Activated CD8-positive, alpha-beta memory T cell treated with anti-CD3 and anti-CD28 coated beads for 4 hours (primary cell): ENCODE measurements at regions not wholly inside any gene's neighbourhood (a gene's known extent, or its start where the extent isn't known, plus 50 kb on each side); places are given as distances from the start of the nearest gene placed in this dataset.
A peak's percentile ranks its signal among the peaks of the same experiment; 100 is the strongest.
"Not testable (repeated sequence)": the region's sequence is repeated elsewhere in the genome, so short reads cannot be mapped to it uniquely, and the experiment has no call there.

Experiments used
- DNase-seq, 2 donors: peaks; one replicate each; pipeline ENCODE4 v3.0.0-alpha.2; 2020; ENCODE audit warnings: low read depth in 2 of 2

DNA sequence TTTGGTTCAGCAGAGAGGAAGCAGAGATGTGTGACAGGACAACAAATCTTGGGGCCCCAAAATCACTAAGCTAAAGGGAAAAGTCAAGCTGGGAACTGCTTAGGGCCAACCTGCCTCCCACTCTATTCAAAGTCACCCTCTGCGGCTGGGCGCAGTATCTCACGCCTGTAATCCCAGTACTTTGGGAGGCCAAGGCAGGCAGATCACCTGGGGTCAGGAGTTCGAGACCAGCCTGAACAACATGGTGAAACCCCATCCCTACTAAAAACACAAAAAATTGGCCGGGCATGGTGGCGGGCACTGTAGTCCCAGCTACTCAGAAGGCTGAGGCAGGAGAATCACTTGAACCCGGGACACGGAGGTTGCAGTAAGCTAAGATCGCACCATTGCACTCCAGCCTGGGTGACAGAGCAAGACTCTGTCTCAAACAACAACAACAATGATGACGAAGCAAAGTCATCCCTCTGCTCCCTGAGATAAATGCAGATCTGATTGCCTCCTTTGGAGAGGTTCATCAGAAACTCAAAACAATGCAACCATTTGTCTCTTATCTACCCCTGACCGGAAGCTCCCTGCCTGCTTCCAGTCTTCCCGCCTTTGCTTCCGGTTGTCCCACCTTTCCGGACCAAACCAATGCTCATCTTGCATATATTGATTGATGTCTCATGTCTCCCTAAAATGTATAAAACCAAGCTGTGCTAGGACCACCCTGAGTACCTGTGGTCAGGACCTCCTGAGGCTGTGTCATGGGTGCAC lies 136.4 kb upstream of the AFDN start:
- DNase-seq, result not testable (repeated sequence)

DNA sequence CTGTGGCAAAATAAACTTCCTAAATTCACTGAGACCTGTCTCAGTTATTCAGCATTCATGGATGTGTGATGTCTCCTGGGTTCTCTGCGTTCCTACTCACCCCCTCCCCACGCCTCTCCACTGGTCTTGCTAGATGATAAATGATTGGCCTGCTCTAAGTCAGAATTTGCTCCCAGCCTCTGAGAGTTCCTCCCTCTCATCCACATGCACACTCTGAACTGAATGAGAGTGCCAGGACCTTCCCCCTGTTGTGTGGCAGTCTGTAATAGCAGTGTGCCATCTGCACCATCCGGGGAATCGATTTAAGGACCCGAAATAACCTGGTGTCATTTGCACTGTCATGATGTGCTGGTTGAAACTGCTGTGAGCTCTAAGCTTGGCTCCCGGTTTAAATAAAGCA lies 135.8 kb upstream of the AFDN start:
- DNase-seq, result no peak

DNA sequence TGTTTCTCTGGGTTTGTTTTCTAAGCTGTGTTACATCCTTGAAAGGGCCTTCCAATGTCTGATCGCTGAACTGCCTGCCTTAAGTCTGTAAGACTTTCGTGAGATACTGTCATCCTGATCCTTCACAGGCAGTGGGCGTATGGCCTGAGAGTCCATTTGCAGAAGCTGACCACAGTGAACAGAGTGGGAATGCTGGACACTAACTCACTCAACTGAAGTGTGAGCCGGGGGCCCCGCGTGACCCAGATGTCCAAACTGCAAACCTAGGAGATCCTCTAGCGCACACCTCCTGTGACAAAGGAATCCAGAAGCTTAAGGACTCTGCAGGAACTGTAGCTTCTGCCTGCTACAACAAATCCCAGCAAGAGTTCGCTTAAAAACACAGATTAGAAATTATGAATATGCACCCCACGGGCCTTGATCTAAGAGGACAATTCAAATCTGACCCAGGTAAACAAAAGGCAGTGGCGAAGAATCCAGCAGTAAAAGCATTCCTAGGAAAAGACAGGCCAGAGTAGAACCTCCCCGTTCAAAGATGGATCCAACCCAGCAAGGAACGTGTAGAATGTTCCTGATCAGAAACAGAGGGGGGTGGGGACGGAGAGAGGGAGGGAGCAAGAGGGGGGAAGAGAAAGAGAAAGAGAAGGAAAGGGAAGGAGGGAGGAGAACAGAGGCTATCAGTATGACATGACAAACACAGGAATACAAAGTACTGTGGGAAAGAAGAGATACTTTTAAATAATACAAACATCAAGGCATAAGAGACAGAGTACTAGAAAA lies 135.0 kb upstream of the AFDN start:
- DNase-seq, result no peak

DNA sequence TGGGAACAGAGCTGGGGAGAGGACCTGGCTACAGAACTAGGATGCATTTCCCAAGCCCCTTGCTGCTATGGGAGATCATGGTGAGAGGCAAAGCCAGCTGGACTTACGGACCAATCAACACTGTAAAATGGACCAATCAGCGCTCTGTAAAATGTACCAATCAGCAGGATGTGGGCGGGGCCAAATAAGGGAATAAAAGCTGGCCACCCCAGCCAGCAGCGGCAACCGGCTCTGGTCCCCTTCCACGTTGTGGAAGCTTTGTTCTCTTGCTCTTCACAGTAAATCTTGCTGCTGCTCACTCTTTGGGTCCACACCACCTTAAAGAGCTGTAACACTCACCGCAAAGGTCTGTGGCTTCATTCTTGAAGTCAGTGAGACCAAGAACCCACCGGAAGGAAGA lies 133.2 kb upstream of the AFDN start:
- not testable (repeated sequence) for DNase-seq

DNA sequence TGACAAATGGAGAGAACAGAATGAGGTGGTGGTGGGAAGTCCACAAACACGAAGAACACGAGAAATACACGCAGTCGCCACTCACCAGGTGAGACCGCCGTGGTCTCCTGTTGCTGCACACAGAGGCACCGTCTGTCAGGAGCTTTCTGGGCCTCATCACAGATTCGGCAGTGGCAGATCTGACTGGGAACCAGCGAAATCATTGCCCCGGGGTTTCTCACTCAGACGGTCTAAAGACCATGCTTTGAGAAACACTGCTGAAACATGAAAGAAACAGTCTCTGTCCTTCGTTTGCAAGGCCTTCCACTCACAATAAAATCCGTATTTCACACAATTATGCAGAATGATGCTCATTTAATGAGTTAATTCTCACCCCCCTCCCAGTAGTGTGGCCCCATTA lies 130.9 kb upstream of the AFDN start:
- DNase-seq, result no peak

DNA sequence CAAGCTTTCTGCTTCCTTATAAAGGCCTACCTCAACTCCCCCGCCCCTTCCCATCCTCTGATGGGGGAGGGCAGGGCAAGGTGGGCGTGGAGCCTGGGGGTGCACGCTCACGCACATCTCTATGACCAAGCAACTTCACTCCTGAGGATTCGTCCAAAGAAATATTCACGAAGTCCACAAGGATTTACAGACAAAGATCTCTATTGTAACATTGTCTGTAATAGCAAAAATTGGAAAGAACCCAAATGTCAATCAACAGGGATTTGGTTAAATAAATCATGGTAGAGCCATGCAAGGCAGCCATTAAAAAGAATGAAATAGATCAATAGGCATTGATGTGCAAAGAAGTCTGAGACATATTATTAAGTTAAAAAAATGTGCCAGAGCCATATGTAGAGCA lies 130.4 kb upstream of the AFDN start:
- no peak for DNase-seq

DNA sequence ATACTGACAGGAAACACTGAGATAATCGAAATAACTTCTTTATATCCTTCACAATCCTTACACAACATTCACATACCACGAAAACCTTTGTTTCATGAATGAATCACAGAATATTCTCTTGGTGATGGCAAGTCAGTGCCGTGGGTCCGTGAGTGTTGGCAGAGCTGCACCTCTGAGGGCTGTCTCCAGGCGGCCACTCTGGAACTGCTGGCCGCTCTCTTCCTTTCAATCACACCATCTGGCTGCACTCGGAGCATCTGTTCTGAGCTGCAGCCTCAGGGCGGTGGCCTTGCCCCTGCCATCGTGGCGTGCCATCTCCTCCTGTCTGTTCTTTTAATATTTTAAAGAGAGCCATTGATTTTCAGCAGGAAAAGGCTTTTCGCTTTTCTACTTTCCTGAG lies 129.4 kb upstream of the AFDN start:
- DNase-seq, result no peak

DNA sequence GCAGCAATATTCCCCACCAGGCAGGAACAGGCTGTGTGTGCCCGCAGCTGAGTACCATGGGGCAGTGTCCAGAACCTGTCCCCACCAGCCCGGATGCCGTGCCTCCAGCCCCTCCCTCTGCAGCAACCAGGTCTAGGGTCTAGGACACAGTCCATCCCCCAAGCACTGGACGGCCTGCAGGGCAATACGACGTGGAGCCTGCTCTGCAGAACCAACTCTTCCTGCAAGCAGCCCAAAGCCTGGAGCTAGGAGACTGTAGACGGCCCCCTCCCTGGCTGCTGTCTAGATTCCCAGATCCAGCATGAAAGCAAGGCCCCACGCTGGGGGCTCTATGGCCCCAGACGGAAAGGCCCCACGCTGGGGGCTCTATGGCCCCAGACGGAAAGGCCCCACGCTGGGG lies 128.2 kb upstream of the AFDN start:
- DNase-seq, result no peak

DNA sequence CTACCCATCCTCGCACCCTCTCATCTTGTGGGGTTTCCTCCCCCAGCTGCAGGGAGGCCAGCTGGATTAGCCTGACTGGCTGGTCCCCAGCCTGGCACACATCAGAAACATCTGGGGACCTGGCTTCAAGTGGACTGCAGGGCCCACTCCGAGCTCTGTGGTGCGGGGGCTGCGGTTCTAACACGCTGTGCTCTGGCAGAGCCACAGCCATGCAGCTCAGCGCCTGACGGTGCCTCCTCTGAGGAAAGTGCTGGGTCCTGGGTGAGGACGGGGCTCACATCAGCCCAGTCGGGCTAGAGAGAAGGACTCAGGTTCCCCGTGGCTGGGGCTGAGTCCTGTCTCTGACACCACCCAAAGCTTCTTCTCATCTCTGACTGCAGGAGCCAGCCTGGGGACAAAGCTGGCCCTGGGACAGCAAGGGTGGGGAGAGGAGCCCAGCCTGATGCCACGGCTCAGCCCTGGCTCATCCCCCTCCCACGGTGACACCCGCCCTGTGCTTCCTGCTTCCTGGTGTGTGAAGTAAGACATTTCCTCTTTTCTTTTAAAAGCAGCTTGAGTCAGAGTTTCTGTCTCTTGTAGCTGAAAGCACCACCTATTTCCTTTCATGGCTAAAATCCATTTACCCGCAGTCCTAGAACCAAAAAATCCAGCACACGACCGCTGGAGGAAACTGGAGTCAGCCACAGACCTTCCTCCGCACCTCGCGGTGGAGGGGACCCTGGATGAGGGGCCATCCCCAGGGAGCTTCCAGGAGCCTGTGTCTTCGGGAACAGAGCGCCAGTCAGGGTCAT lies 127.4 kb upstream of the AFDN start:
- peak; percentile 8 to 29 for DNase-seq

DNA sequence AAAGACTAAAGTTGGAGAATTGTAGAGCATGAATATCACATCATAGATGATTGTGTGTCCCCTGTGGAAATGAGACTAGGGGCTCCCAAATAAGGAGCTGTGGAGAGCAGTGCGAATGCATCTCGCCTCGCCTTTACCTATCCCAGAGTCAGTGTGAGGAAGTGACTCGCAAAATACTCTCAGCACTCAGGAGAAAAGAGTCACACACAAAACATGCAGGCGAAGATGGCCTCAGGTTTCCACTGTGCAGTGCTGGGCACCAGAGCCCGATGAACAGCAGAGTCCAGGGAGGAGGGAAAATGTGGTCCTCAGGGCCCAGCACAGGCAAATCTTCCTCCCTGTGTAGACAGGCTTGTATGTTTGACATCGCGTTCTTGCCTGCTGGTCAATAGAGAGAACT lies 126.5 kb upstream of the AFDN start:
- DNase-seq, result no peak

DNA sequence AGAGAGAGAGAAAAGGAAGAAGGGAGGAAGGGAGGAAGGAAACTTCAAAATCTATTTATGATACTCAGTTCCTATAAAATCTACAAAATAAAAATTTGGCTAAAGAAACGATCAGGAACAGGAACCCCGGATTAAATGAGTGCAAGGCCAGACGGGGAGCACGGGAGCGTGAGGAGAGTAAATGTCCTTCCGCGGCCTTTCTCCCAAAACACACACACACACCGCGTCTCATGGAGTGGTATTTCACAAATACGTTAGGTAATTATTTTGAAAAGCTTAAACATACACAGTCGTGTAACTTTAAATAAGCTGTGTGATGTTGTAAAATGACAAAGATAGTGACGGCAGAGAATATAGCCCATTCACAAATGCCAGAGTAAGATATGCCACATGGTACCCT lies 125.7 kb upstream of the AFDN start:
- no peak for DNase-seq

DNA sequence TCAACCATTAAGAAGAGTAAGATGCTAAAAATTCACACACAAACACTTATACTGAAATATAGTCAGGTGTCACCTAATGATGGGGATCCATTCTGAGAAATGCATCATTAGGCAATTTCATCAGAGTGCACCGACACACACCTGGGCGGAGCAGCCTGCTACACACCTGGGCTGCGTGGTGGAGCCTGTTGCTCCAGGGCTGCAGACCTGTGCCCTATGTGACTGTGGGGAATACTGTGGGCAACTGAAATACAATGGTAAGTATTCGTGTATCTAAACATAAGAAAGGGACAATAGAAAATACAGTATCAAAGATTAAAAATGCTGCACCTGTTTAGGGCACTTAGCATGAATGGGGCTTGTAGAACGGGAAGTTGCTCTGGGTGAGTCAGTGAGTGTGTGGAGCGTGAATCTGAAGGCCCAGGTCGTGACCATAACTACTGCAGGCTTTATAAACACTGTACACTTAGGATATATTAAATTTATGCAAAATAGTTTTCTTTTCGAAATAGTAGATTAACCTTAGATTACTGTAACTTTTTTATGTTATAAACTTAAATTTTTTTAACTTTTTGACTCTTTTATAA lies 124.4 kb upstream of the AFDN start:
- no peak for DNase-seq

DNA sequence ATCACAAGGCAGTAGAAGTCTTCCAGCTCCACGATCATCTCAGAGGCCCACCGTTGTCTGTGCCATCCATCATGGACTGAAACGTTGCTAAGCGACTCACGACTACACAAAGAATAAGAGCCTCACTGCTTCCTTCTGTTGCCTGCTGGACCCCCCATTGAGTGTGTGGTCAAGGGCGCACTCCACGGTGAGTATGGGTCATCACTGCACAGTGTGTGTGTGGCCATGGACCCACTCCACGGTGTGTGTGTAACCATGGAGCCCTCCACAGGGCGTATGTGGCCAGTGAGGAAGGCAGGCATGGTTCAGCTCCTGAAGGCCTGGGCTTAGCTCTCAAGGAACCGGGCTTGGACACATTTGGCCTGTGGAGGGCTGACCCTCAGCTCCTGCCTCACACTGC lies 123.4 kb upstream of the AFDN start:
- no peak for DNase-seq

DNA sequence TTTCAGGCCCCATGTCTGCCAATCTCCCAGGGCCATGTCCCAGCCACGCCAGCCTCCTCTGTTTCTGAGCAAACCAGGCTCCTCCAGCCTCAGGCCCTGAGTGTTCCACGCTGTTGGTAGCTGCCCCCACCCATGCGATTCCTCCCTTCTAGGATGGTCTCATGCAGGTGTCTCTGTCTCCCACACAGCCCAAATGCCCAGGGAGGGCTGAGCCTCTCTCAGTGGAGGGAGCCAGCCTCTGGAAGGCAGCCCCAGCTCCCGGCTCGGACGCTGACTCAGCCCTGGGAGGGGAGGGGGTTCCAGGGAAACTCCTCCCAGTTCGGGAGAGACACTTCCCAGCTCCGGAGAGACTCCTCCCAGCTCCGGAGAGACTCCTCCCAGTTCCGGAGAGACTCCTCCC lies 122.9 kb upstream of the AFDN start:
- no peak for DNase-seq

DNA sequence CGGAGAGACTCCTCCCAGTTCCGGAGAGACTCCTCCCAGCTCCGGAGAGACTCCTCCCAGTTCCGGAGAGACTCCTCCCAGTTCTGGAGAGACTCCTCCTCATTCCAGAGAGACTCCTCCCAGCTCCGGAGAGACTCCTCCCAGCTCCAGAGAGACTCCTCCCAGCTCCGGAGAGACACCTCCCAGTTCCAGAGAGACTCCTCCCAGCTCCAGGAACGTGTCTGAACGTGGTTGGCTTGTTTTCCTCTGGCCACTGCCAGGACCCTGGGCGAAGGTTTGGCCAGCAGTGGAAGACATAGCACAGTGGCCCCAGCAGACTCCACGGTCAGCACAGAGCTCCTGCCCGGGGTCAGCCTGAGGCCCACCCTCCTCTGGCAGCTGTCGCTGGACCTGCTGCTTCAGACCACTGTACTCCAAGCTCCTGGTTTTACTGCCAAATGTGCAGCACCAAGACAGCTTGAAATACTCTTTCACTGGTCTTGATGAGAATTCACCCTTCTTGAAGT lies 122.3 kb upstream of the AFDN start:
- no peak for DNase-seq

DNA sequence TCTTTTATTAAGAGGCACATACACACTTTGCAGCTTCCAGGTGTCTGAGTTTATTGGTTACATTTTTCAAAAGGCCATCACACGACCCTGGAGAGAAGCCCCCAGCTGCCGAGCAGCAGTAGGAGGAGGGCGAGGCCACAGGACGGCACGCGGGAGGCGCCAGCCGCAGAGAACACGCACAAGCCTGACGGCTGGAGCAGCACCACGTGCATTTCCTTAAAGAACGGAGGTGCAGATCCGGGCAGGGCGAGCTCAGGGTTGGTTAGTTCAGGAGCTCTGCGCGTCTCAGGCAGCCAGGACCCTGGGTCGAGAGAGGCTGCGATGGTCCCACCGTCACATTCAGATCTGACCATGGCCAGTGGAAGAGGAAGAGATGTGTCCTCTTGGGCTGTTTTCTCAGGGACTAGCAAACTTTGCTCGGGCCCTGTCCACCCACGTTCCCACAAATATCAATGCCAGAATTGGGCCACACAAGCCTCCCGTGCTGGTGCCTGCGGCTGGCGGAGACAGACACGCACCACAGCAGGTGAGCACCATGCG lies 121.4 kb upstream of the AFDN start:
- DNase-seq, result no peak

DNA sequence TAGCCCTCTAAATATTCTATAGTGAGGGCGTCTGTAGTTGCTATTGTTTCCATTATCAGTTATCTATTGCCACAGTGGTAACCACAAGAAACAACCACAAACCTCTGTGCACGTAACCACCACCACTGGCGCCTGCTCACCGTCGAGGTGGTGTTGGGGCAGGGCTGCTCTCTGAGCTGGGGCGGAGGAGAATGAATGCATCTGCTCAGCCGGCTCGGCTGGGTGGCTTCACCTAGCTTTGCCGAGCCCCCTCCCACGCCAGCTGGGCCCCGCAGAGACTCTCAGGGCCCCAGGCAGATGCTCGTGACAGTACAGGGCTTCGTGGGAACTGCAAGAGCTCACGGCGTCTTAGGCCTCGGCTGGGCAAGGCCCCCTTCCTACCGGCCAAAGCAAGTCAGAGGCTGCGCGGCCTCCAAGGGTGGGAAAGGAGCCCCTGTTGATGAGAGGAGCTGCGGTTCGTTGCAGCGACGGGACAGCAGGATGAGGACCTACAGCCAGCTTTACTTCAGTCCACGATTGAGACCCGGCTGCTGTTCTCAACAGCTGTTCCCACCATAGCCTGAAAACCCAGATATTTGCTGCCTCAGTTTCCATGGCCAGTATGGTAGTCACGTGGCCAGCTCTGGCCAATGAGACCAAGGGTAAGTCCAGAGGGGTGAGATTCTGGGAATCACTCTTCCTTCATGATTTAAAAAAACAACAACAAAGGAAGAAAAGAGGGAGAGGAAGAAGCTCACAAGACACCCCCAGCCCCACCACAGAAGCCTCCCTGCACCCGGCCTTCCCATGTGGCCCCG lies 120.2 kb upstream of the AFDN start:
- DNase-seq, result peak; percentile 9 to 39

DNA sequence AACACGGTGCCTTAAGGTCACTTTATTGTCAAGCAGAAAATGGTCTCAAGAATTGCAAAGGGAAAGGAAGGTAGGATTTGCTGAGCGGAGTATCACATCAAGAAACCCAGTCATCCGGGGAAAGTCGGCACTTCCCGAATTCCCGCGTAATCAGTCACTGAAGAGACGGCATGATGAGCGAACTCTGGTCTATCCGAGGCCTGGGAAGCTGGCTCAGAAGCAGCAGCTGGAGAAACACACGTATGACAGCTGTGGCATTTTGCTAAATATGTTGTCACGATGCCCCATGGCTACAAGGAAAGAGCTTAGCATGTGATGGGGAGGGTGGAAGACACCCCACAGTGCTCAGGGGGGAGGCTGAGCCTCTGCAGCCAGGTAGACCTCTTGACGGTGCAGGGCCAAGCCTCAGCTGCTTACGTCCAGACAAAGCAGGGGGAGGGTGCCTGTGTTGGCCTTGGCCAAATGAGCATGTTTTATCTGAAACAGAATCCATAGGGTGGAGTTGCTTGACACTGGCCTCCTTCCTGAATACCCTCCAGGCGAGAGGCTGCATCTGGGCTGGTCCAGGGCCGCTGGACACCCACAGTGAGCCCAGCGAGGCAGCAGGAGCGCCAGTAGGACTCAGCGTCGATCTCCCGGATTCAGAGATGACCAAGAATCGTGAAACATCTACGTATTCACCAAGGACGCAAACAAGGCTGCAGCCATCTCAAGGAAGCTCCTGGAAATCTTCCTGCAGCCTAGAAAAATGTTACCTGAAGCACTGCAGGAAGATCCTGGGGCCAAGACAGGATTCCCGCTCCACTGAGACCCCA lies 118.8 kb upstream of the AFDN start:
- DNase-seq, result no peak

DNA sequence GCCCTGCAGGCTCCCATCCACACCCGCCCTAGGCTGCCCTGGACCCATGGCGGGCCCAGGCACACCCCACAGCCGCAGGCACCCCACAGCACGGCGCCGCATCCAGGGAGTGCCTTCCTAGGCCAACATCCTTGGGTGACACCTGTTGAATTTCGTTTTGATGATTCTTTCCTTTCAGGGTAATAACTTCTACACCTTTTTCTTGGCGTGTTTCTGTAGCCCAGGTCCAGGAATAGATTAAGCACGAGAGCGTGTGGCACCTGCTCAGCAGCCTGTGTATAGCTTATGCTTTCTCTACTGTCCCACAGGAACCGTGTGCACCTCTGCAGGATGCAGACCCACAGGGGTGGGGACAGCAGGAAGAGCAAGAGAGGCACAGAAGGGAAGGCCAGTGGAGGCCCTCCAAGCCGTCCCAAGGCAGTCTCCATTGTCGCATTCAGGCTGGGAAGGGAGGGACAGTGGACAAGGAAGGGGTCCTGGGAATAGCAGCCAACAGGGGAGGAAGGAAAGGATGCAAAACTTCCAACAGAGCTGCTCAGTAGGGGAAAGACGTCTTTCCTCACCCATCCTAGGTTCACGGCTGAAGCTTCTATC lies 118.1 kb upstream of the AFDN start:
- DNase-seq, result no peak

DNA sequence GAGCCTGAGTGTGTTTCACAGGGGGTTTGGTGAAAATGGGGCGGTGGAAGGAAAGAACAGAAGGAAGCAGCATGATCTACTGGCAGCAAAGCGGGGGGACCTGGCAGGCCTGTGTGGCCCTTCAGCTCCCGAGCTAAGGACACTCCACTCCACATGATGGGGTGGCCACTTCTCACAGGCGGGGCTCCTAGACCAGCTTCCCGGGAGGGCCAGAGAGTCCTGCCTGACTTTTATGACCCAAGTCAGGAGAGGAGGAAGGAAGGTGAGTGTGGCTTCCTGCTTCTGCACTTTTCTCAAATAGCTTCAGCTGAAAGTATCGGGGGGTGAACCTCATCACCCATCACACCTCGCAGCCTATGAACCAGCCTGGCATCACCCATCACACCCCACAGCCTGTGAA lies 117.5 kb upstream of the AFDN start:
- DNase-seq, result no peak
